Skeletal muscle satellite cell (primary cell): ENCODE measurements at regions not wholly inside any gene's neighbourhood (a gene's known extent, or its start where the extent isn't known, plus 50 kb on each side); places are given as distances from the start of the nearest gene placed in this dataset.

Experiments used
- H3K27me3 ChIP-seq: 2 replicates; pipeline ENCODE4 v1.7.0; 2013; ENCODE audit warnings: low read length; ENCODE audit not compliant: control insufficient read depth, insufficient read depth
- H3K36me3 ChIP-seq: 2 replicates; pipeline ENCODE4 v1.7.0; 2013; ENCODE audit warnings: mild to moderate bottlenecking, control low read depth, low read length; ENCODE audit not compliant: insufficient read depth
- H3K4me1 ChIP-seq: 2 replicates; pipeline ENCODE4 v1.7.0; 2013; ENCODE audit warnings: low read length; ENCODE audit not compliant: control insufficient read depth, insufficient read depth
- H3K4me2 ChIP-seq: 2 replicates; pipeline ENCODE4 v1.7.0; 2013; ENCODE audit warnings: mild to moderate bottlenecking, low read length
- H3K4me3 ChIP-seq: 2 replicates; pipeline ENCODE4 v1.7.0; 2013; ENCODE audit warnings: low read length
- H3K9ac ChIP-seq: 2 replicates; pipeline ENCODE4 v1.7.0; 2013; ENCODE audit warnings: mild to moderate bottlenecking, low read depth, low read length, moderate library complexity
- H3K9me3 ChIP-seq: replicated peaks from 2 replicates; pipeline ENCODE4 v1.7.0; 2013; ENCODE audit warnings: mild to moderate bottlenecking, control low read depth, low read length

DNA sequence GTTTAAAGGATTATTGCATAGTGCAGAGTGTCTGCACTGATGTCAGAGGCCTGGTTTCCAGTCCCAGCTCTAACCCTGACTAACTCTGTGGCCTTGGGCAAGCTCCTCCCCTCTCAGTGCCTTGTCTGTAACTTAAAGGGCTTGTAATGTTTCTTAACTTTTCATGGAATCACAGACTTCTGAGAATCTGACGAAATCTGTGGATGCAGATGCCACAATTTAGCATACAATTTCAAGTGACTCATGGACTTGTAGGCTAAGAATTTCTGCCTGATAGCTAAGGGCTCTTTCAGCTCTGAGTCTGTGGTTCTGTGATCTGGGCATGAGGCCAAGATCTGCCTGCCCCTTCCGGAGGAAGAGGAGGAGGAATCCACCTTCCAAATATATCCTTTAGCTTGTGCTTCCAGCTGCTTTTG lies 236.9 kb downstream of the AR start:
- Histone ChIP-seq H3K4me3 (no peak overlapping the region), H3K9ac (peak overlapping the region; percentile 41), H3K36me3 (no peaks in the 10 kb centered on the region), H3K4me2 (peak overlapping the region; percentile 30), H3K4me1 (peaks cover 17% of the 10 kb centered on the region), H3K27me3 (no peaks in the 10 kb centered on the region), H3K9me3 (no peaks in the 10 kb centered on the region)

DNA sequence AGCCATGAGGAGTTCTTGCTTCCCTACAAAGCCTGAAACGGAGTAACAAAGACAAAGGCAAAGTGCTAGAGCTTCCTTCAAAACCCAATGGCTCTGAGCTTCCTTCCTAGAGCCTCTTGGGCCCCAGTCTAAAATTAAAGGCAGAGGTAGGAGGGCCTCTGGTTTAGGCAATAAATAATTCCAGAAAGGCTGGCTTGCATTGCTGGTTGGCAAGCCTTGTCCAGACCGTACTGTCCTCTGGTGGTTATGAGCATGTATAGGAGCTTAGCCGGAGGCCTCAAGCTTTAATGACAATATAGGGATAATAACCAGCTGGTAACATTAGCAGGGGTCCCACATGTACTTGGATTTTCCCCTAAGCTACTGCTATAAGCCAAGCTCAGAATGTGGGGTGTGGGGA lies 237.3 kb downstream of the AR start:
- H3K9me3 ChIP-seq, result no peaks in the 10 kb centered on the region
- no peaks in the 10 kb centered on the region for H3K27me3 ChIP-seq
- no peaks in the 10 kb centered on the region for H3K36me3 ChIP-seq
- H3K4me3 ChIP-seq, result no peak overlapping the region
- H3K4me1 ChIP-seq, result peaks cover 17% of the 10 kb centered on the region
- peak overlapping the region; percentile 41 for H3K9ac ChIP-seq
- peak overlapping the region; percentile 30 for H3K4me2 ChIP-seq

GRCh38 chrX:67784712-67785111 lies 240.9 kb downstream of the AR start:
- H3K27me3 ChIP-seq, result no peaks in the 10 kb centered on the region
- H3K9ac ChIP-seq, result no peak overlapping the region
- peaks cover 15% of the 10 kb centered on the region for H3K4me1 ChIP-seq
- H3K4me3 ChIP-seq, result no peak overlapping the region
- no peaks in the 10 kb centered on the region for H3K9me3 ChIP-seq
- H3K36me3 ChIP-seq, result no peaks in the 10 kb centered on the region
- H3K4me2 ChIP-seq, result no peak overlapping the region

- Histone ChIP-seq H3K4me2 (no peak overlapping the region), H3K9me3 (no peaks in the 10 kb centered on the region), H3K9ac (no peak overlapping the region), H3K27me3 (no peaks in the 10 kb centered on the region), H3K4me1 (no peaks in the 10 kb centered on the region), H3K4me3 (no peak overlapping the region), H3K36me3 (no peaks in the 10 kb centered on the region)
These were observed 243.4 kb downstream of the AR start for GRCh38 chrX:67787196-67787595.

- no peaks in the 10 kb centered on the region for H3K9me3 ChIP-seq
- H3K4me3 ChIP-seq, result no peak overlapping the region
- no peak overlapping the region for H3K9ac ChIP-seq
- H3K4me2 ChIP-seq, result no peak overlapping the region
- no peaks in the 10 kb centered on the region for H3K4me1 ChIP-seq
- H3K27me3 ChIP-seq, result no peaks in the 10 kb centered on the region
- H3K36me3 ChIP-seq, result no peaks in the 10 kb centered on the region
These were observed 245.7 kb downstream of the AR start for GRCh38 chrX:67789536-67789935.
